Left lung (tissue), 4 donors: ENCODE measurements at regions not wholly inside any gene's neighbourhood (a gene's known extent, or its start where the extent isn't known, plus 50 kb on each side); places are given as distances from the start of the nearest gene placed in this dataset.
"Not testable (repeated sequence)": the region's sequence is repeated elsewhere in the genome, so short reads cannot be mapped to it uniquely, and the experiment has no call there.

Experiments used
- ATAC-seq: fragments of 200-7000 bp; cut with Tn5 transposase; one replicate; pipeline ENCODE4 v1.9.1; 2020; ENCODE audit warnings: moderate library complexity
- DNase-seq, 4 donors: peaks; one replicate each; pipeline ENCODE4 v3.0.0-alpha.2; 2013 to 2020
- H3K27ac ChIP-seq, 2 donors: fragments of 200-600 bp; sonication (generic) in 1 of 2; one replicate each; pipeline versions ENCODE4 v1.5.0 to v1.8.0; 2020 to 2021
- H3K27me3 ChIP-seq, 2 donors: fragments of 200-600 bp; sonication (generic) in 1 of 2; one replicate each; pipeline versions ENCODE4 v1.5.0 to v1.8.0; 2020 to 2021
- H3K36me3 ChIP-seq, 2 donors: fragments of 200-600 bp; sonication (generic) in 1 of 2; one replicate each; pipeline versions ENCODE4 v1.5.0 to v1.8.0; 2020 to 2021
- H3K4me1 ChIP-seq, 2 donors: fragments of 200-600 bp; one replicate each; pipeline ENCODE4 v1.8.0; 2021
- H3K4me3 ChIP-seq, 2 donors: fragments of 200-600 bp; sonication (generic) in 1 of 2; one replicate each; pipeline versions ENCODE4 v1.5.0 to v1.8.0; 2020 to 2021; ENCODE audit warnings: mild to moderate bottlenecking in 1 of 2
- H3K9me3 ChIP-seq, 2 donors: fragments of 200-600 bp; sonication (generic) in 1 of 2; one replicate each; pipeline versions ENCODE4 v1.5.0 to v1.8.0; 2020 to 2021
- intact Hi-C, 2 donors: fragments of 100-400 bp; cut with DNase I; formaldehyde crosslinking; loops; one replicate each; pipeline versions ENCODE4 v1.11.2 to v1.14.2; 2022
- TF ChIP-seq, protein P1 (sequence below), 2 donors: fragments of 200-600 bp; sonication (generic) in 1 of 2; IDR thresholded peaks; one replicate each; pipeline versions ENCODE4 v1.5.0 to v1.8.0; 2021; ENCODE audit warnings: antibody characterized with exemption in 2 of 2
- donor health status: DM: no; HTN: yes; CAD: no.
- donor health status: DM: no; HTN: no; CAD: no.

GRCh38 chr11:97069160-97069559 lies 679.3 kb downstream of the JRKL start:
- intact Hi-C loops: no loop called here
- no peaks in the 10 kb centered on the region for H3K36me3 ChIP-seq
- TF ChIP-seq, protein P1, sequence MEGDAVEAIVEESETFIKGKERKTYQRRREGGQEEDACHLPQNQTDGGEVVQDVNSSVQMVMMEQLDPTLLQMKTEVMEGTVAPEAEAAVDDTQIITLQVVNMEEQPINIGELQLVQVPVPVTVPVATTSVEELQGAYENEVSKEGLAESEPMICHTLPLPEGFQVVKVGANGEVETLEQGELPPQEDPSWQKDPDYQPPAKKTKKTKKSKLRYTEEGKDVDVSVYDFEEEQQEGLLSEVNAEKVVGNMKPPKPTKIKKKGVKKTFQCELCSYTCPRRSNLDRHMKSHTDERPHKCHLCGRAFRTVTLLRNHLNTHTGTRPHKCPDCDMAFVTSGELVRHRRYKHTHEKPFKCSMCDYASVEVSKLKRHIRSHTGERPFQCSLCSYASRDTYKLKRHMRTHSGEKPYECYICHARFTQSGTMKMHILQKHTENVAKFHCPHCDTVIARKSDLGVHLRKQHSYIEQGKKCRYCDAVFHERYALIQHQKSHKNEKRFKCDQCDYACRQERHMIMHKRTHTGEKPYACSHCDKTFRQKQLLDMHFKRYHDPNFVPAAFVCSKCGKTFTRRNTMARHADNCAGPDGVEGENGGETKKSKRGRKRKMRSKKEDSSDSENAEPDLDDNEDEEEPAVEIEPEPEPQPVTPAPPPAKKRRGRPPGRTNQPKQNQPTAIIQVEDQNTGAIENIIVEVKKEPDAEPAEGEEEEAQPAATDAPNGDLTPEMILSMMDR (IDR thresholded peaks at IDR 0.05): no peak
- ATAC-seq (no peak), DNase-seq (no peak)
- H3K9me3 ChIP-seq: peaks cover 0 to 36% of the 10 kb centered on the region in 2 donors
- no peak overlapping the region for H3K4me3 ChIP-seq
- H3K27me3 ChIP-seq: no peaks in the 10 kb centered on the region
- H3K27ac ChIP-seq: no peak overlapping the region
- no peaks in the 10 kb centered on the region for H3K4me1 ChIP-seq

DNA sequence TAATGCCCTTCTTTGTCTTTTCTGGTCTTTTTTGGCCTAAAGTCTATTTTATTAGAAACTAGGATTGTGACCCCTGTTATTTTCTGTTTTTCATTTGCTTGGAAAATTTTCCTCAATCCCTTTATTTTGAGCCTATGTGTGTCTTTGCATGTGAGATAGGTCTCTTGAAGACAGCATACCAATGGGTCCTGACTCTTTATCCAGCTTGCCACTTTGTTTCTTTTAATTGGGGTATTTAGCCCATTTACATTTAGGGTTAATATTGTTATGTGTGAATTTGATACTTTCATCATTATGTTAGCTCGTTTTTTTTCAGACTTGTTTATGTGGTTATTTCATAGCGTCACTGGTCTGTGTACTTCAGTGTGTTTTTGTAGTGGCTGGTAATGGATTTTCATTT lies 682.6 kb downstream of the JRKL start:
- Histone ChIP-seq H3K36me3 (no peaks in the 10 kb centered on the region), H3K4me1 (no peaks in the 10 kb centered on the region), H3K27ac (no peak overlapping the region), H3K9me3 (peaks cover 0 to 52% of the 10 kb centered on the region in 2 donors), H3K27me3 (no peaks in the 10 kb centered on the region), H3K4me3 (no peak overlapping the region)
- intact Hi-C loops: no loop called here
- ATAC-seq (no peak), DNase-seq (no peak)
- TF ChIP-seq, protein P1 (IDR thresholded peaks at IDR 0.05): no peak

GRCh38 chr11:97076666-97077065 lies 686.9 kb downstream of the JRKL start:
- H3K36me3 ChIP-seq, intact Hi-C loops: not testable (repeated sequence)

DNA sequence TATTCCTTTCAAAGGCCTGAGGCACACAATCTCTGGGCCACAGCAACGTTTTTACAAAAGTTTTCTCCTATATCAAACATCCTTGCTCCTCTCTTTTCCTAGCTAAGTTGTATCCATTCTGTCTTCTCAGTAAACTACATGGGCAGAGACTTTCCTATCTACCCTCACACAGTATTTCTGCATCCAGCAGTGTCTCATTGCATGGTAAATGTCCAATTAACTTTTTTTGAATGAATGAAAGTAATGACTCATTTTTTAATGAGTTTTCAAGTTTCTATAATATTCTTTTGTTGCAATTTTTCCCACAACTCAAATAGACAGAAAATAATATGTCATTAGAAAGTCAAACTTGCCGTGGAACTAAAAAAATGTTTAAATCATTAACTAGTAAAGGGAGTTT lies 688.6 kb downstream of the JRKL start:
- H3K27ac ChIP-seq: no peak overlapping the region
- intact Hi-C loops: no loop called here
- no peaks in the 10 kb centered on the region for H3K27me3 ChIP-seq
- ATAC-seq (no peak), DNase-seq (no peak)
- no peaks in the 10 kb centered on the region for H3K4me1 ChIP-seq
- H3K4me3 ChIP-seq: no peak overlapping the region
- H3K36me3 ChIP-seq: no peaks in the 10 kb centered on the region
- H3K9me3 ChIP-seq: peaks cover 0 to 23% of the 10 kb centered on the region in 2 donors
- TF ChIP-seq, protein P1 (IDR thresholded peaks at IDR 0.05): no peak

More at GRCh38 chr11:97076666-97077065, 686.9 kb downstream of the JRKL start:
- H3K4me1 ChIP-seq, H3K4me3 ChIP-seq, H3K27me3 ChIP-seq, ATAC-seq, H3K27ac ChIP-seq: not testable (repeated sequence)
- H3K9me3 ChIP-seq: peaks cover 0 to 40% of the 10 kb centered on the region in 2 donors
- DNase-seq: peak in 1 of 4 donors; percentile 47

DNA sequence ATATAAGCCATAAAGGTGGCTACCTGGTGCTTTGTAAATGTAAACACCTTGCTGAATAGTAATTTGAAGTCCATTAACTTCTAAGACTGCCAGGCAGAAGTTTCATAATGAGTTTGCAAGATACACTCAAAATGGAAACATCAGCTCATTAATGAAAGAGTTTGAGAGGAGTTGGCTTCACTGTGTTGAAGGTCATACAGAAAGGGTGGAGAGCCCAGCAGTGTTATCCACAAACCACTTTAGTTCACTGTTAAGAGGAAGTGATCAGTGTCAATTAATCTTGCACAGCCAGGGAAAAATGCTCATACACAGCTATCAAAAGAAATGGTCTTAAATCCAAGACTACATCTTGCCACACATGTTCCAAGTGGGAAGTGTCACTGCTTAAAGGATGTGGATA lies 689.4 kb downstream of the JRKL start:
- H3K9me3 ChIP-seq: peaks cover 0 to 15% of the 10 kb centered on the region in 2 donors
- no peaks in the 10 kb centered on the region for H3K27me3 ChIP-seq
- ATAC-seq (no peak), DNase-seq (no peak)
- H3K27ac ChIP-seq: no peak overlapping the region
- no peaks in the 10 kb centered on the region for H3K4me1 ChIP-seq
- intact Hi-C loops: no loop called here
- no peak overlapping the region for H3K4me3 ChIP-seq
- TF ChIP-seq, protein P1 (IDR thresholded peaks at IDR 0.05): no peak
- H3K36me3 ChIP-seq: no peaks in the 10 kb centered on the region

DNA sequence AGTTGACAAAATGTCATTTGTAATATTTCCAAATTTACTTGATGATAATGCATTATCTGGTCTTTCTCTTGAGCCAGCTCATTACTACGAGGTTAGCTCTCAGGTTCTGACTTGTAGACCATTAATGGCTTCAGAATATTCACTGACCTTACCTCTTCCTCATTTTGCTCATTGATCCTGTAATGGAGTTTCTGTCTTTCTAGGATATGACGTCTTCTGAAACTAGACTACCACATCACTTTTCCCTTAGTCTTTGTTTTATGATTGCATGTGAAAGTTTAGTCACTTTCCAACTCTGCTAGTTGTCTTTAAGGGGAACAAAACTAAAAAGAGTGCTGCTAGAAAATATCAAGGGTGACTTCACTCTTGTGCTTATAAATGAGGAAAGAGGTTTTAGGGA lies 697.6 kb downstream of the JRKL start:
- H3K36me3 ChIP-seq: no peaks in the 10 kb centered on the region
- H3K4me1 ChIP-seq: no peaks in the 10 kb centered on the region
- H3K9me3 ChIP-seq: no peaks in the 10 kb centered on the region
- DNase-seq: no peak
- H3K4me3 ChIP-seq: no peak overlapping the region
- no peak overlapping the region for H3K27ac ChIP-seq
- H3K27me3 ChIP-seq: no peaks in the 10 kb centered on the region
- no peak for ATAC-seq
- TF ChIP-seq, protein P1 (IDR thresholded peaks at IDR 0.05): no peak
- intact Hi-C loops: no loop called here
